ENCODE measurements at regions not wholly inside any gene's neighbourhood (a gene's known extent, or its start where the extent isn't known, plus 50 kb on each side); places are given as distances from the start of the nearest gene placed in this dataset.
"Not testable (repeated sequence)": the region's sequence is repeated elsewhere in the genome, so short reads cannot be mapped to it uniquely, and the experiment has no call there.

- no peak for DNase-seq
Observed at GRCh38 chr4:25981749-25982148, 67.7 kb downstream of the SMIM20 start.

GRCh38 chr4:25982962-25983361, 68.9 kb downstream of the SMIM20 start:
- DNase-seq = no peak

- DNase-seq = no peak
Observed at GRCh38 chr4:25984266-25984665, 70.2 kb downstream of the SMIM20 start.

DNA sequence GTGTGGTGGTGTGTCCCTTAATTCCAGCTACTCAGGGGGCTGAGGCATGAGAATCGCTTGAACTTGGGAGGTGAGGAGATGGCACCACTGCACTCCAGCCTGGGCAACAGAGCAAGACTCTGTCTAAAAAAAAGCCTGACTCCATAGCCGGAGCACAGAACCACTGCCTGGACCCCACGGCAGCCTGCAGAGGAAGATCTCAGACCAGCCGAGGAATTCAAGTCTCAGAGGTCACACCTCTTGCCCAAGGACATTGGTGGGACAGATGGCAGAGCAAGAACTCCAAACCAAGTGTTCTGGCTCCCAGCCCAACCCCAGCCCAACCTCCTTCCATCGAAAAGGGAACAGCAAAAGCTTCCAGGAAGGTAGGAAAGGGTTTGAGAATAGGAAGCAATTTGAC, 70.8 kb downstream of the SMIM20 start:
- DNase-seq = no peak

GRCh38 chr4:25986807-25987206, 72.8 kb downstream of the SMIM20 start:
- no peak for DNase-seq

DNA sequence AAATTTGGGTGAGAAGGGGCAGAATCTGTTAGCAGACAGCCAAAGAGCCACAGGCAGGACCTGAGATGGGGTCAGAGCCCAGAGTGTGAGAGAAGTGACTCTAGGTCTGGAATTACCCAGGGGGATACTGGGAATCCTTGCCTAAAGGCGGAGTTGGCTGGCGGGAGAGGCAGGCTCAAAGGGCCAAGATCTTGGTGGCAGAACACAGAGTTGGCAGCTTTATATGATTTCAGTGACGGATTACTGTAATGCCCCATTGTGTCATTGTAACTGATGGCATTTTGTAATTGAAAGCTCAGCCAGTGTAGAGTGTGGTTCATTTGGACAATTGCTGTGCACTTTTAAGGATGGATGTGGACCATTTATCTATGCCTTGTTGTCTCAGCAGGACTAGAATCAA, 77.3 kb downstream of the SMIM20 start:
- DNase-seq = no peak

DNA sequence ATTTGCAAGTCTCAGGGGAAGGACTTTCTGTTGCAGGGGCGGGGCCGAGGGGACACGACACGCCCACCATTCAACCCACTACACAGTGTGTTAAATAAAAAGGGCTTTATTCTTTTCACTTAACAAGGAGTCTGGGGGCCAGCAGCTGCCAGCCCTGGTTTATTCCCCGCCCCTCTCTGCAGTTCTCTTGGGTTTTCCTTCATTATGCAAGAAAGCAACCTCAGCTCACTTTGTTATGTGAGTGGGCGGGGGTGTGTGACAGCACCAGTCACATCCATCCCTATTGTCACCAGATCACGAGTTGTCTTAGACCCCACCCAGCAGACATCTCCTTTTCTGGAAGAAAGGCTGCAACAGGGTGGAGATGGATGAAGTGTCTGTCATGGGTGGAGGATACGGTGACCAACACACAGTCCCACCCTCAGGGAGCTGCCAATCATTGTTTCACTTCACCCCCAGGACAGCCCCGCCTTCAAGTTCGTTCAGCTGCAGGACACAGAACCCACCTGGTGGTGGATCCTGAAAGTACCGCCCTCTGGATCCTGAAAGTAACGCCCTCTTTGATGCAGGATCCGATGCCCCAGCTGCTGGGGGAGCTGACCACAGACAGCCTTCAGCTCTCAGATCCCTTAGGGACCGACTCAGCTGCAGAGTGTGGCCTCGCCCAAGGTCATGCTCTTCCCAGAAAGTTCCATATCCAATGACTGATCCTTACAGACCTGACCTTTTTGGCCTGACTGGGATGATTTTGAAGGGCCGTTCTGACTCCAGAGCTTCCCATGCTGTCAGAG, 79.6 kb downstream of the SMIM20 start:
- peak; percentile 20 to 36 for DNase-seq

DNA sequence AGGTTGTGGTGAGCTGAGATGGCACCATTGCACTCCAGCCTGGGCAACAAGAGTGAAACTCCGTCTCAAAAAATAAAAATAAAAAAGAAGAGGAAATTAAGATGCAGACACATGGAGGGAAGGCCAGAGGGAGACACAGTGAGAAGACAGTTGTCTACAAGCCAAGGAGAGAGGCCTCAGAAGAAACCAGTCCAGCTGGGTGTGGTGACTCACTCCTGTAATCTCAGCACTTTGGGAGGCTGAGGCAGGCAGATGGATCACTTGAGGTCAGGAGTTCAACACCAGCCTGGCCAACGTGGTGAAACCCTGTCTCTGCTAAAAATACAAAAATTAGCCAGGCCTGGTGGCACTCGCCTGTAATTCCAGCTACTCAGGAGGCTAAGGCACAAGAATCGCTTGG, 80.6 kb downstream of the SMIM20 start:
- DNase-seq = not testable (repeated sequence)

DNA sequence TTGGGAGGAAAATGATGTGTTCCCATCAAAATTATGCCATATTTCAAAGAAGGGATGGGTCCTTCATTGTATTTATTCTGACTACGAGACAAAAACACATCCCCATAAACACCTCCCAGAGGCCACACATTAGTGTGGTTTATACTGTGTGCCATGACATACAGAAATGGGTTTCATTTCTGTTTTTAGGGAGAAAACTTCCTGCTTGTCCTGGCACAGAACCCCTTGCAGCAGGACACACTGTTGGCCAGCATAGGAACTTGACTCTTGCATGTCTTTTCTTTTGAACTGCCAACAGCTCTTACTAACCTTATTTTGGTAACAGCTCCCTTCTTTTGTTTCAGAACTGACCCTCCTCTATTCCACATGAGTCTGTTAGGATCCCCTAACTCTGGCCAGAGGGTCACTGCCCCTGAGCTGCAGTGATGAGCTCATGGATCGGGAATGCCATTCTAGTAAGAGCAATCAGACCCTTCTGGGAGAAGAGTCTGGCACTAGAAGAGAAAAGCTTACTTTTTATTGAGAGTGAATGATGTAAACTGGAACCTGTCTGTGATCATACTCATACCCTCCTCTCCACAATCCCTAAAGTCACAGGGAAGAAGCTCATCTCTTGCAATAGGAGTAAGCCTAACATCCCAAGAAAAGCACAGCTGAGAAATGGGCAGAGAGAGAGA, 86.4 kb downstream of the SMIM20 start:
- DNase-seq = no peak

GRCh38 chr4:26001413-26001812, 87.4 kb downstream of the SMIM20 start:
- DNase-seq = no peak

DNA sequence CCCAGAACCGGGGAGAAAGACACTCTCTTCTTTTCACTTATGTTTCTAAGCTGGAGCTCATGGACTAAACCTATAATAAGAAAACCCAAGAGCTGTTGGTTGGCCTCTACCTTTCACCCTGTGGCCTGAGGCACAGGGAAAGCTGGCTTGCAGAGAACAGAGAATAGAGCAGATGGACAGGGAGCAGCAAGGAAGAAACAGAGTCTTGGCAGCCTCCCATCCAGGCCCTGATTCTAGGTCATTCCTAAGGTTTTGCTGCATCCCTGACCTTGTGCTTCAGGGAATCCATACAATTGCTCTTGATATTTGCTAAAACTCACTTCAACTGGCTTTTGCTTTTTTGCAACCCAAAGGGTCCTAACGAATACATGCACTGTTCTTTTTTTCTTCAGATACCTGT, 87.8 kb downstream of the SMIM20 start:
- DNase-seq = no peak

GRCh38 chr4:26003056-26003455, 89.0 kb downstream of the SMIM20 start:
- no peak for DNase-seq

GRCh38 chr4:26004290-26004689, 90.3 kb downstream of the SMIM20 start:
- no peak for DNase-seq

- no peak for DNase-seq
Observed at GRCh38 chr4:26005764-26006163, 91.7 kb downstream of the SMIM20 start.

DNA sequence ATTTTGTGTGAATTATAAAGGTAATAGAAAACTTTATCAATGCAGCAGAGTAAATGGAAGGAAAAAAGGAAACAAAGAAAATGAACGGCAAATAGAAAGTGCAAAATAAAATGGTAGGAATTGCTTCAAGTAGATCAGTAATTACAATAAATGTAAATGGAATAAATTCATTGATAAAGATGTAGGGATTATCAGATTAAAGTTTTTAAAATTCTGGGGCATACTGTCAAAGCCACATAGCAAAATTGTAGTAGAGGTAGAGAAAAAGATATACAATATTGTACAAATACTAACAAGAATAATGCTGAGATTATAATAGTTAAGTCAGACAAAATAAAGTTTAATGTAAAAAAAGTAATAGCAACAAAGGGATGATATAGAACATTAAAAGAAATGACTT, 94.7 kb downstream of the SMIM20 start:
- no peak for DNase-seq

- no peak for DNase-seq
Observed at GRCh38 chr4:26009502-26009901, 95.5 kb downstream of the SMIM20 start.

- no peak for DNase-seq
Observed at GRCh38 chr4:26010304-26010703, 96.3 kb downstream of the SMIM20 start.

DNA sequence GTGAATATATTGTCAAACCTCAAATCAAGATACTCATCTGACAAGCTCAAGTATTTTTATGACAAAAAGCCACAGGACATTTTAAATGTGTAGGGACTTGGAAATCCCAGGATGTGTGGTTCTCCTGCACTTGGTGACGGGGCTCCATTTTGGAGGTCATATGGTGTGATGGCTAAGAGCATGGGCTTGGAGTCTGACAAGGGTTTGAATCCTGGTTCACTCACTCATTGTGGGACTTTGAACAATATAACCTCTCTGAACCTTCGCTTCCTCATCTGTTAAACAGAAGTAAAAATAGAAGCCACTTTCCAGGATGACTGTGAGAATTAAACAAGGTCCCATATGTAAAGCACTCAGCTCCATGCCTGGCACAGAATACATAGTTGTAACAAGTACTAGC, 99.6 kb downstream of the SMIM20 start:
- DNase-seq = no peak

DNA sequence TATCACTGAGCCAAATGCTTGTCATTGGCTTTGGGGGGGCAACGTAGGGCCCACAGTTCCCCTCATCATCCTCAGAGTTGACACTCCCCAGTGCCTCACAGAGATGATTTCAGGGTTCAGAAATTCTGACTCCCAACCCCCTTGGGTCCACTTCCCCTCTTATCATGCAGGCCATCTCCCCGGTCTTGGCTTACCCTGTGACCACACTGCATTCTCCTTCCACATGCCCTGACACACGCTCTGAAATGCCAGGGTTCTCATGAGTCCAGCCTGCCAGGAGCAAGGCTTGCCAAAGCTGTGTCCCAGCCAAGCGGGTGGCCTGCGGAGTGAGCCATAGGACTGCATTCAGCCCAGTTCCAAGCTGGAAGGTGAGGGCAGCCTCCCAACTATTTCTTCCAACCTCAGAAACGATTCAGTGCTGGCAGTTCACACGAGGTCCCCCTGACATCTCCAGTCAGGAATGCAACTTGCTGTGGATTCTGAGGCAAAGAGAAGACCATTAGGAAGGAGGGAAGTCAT, 101.2 kb downstream of the SMIM20 start:
- DNase-seq = no peak

DNA sequence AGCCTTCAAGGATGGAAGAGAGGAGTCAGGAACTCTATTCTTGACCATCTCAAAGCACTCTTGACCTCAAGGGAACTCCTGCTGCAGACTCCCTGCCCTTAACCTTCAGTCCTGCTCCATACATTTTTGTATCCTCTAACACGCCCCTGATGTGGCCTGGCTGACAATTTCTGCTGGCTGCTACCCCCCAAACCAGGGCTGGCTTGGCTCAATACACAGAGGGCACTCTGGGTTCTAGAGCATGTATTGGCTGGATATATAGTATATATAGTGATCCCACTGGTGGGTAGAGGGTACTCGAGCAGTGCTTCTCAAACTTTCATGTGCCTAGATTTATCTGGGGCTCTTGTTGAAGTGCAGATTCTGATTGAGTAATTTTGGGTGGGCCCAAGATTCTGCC, 101.9 kb downstream of the SMIM20 start:
- no peak for DNase-seq

DNA sequence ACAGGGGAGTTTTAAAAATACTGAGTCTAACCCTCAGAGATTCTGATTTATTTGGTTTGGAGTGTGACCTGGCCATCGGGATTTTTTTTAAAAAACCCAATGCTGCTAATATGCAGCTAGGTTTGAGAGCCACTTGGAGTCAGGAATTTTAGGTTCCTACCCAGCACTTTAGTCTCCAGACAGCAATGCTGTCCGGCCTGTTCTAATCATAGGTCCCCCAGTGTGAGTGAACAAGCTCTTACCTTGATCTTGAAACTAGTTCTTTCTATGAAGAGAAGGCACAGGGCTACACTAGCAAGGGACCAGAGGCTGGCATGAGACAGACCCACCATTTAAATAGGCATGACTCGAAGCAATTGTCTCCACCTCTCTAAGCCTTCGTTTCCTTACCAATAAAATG, 103.5 kb downstream of the SMIM20 start:
- DNase-seq = no peak

- not testable (repeated sequence) for DNase-seq
Observed at GRCh38 chr4:26017961-26018700, 104.1 kb downstream of the SMIM20 start.

GRCh38 chr4:26020083-26020668, 106.2 kb downstream of the SMIM20 start:
- DNase-seq = peak; percentile 9 to 42
